Endothelial cell (in vitro differentiated cells): ENCODE measurements at regions not wholly inside any gene's neighbourhood (a gene's known extent, or its start where the extent isn't known, plus 50 kb on each side); places are given as distances from the start of the nearest gene placed in this dataset.

Experiments
- DNase-seq: peaks from one replicate; pipeline ENCODE4 v3.0.0; 2021; ENCODE audit warnings: low spot score
- H3K27ac Mint-ChIP-seq: one replicate; pipeline ENCODE4 v1.8.0; 2021; ENCODE audit warnings: mixed read lengths, inconsistent platforms; ENCODE audit not compliant: unreplicated experiment
- H3K27me3 Mint-ChIP-seq: one replicate; pipeline ENCODE4 v1.8.0; 2021; ENCODE audit warnings: mild to moderate bottlenecking, moderate library complexity, mixed read lengths, inconsistent platforms; ENCODE audit not compliant: unreplicated experiment
- H3K36me3 Mint-ChIP-seq: one replicate; pipeline ENCODE4 v1.8.0; 2021; ENCODE audit warnings: mild to moderate bottlenecking, low read depth, mixed read lengths, inconsistent platforms; ENCODE audit not compliant: unreplicated experiment
- H3K4me1 Mint-ChIP-seq: one replicate; pipeline ENCODE4 v1.8.0; 2021; ENCODE audit warnings: mild to moderate bottlenecking, mixed read lengths, inconsistent platforms; ENCODE audit not compliant: unreplicated experiment
- H3K4me3 Mint-ChIP-seq: one replicate; pipeline ENCODE4 v1.8.0; 2021; ENCODE audit warnings: mild to moderate bottlenecking, mixed read lengths, inconsistent platforms; ENCODE audit not compliant: unreplicated experiment
- H3K9me3 Mint-ChIP-seq: one replicate; pipeline ENCODE4 v1.8.0; 2021; ENCODE audit warnings: mixed read lengths, inconsistent platforms; ENCODE audit not compliant: unreplicated experiment
- CTCF ChIP-seq: fragments of 200-600 bp; sonication (generic); IDR thresholded peaks from one replicate; pipeline ENCODE4 v1.5.0; 2021; ENCODE audit warnings: antibody characterized with exemption; ENCODE audit not compliant: unreplicated experiment

GRCh38 chr22:49214976-49215375 is 612.7 kb downstream of the BRD1 start:
- Mint-ChIP-seq H3K9me3 (no peaks in the 10 kb centered on the region), H3K4me3 (no peak overlapping the region), H3K36me3 (no peaks in the 10 kb centered on the region), H3K4me1 (no peaks in the 10 kb centered on the region), H3K27me3 (peaks cover 4% of the 10 kb centered on the region), H3K27ac (no peak overlapping the region)
- DNase-seq, result no peak
- no peak for TF ChIP-seq CTCF

DNA sequence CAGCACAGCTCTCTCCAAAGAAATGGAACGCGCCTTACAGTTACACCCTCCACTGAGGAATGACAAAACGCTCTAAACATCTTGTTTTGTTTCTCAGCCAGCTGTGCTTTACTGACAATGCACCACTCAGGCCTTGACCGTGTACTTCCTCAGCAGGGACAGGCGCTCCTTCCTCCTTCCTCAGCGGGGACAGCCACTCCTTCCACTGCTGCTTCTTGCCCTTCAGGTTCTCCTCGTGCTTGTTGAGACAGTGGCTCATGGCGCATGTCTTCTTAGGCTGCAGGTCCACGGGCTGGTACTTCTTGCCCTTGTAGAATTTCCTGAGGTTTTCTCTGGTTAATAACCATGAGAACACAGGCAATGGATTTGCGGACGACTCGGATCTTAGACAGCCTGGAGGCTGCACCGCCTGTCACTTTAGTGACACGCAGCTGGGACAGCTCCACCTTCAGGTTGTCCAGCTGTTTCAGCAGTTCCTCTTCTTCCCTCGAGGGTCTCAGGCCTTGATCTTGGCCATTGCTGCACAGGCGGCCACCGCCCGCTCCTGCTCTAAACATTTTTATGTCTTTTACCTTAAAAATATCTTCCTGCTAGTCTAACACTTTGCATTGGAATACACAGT is 613.8 kb downstream of the BRD1 start:
- Mint-ChIP-seq H3K27me3 (peaks cover 4% of the 10 kb centered on the region), H3K36me3 (no peaks in the 10 kb centered on the region), H3K27ac (no peak overlapping the region), H3K9me3 (no peaks in the 10 kb centered on the region), H3K4me3 (no peak overlapping the region), H3K4me1 (no peaks in the 10 kb centered on the region)
- TF ChIP-seq CTCF, result no peak
- DNase-seq, result no peak

DNA sequence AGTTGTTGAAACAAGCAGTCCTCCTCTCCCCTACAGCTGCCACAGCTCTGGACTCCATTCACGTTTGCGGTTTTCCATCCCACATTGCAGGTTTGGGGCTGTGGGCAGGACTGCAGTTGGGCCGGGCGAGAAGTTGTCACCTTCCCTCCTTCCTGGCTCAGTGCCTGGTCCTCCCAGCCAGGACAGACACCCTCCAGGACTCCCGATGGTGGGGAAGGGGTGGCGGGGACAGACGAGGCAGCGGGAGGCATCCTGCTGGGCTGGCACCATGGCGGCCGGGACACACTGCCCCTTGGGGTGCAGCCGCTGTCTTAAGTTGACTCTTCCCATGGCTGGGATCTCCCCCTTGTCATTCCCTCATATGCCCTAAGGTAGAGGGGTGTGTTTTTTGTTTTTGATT is 615.2 kb downstream of the BRD1 start:
- Mint-ChIP-seq H3K4me1 (no peaks in the 10 kb centered on the region), H3K27me3 (peaks cover 7% of the 10 kb centered on the region), H3K4me3 (no peak overlapping the region), H3K27ac (no peak overlapping the region), H3K36me3 (no peaks in the 10 kb centered on the region), H3K9me3 (no peaks in the 10 kb centered on the region)
- no peak for TF ChIP-seq CTCF
- DNase-seq, result no peak

DNA sequence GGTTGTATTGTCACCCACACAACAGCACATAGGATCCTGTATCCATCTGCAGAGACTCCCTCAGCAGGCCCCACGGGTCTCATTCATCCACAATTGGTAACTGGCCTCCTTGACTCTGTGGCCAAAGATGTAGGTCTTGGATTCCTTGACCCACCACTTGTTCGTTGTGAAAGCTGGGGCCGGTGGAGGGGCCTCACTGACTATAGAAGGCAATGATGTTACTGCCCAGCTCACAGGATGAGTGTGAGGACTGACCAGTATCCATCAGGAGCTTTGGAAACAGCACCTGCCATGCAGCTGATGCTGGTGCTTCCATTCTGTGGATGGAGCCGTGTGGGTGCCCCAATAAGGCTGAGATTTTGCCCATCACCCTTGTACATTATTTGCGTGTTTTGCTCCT is 615.7 kb downstream of the BRD1 start:
- no peak overlapping the region for H3K27ac Mint-ChIP-seq
- peaks cover 7% of the 10 kb centered on the region for H3K27me3 Mint-ChIP-seq
- TF ChIP-seq CTCF, result no peak
- H3K36me3 Mint-ChIP-seq, result no peaks in the 10 kb centered on the region
- DNase-seq, result no peak
- no peak overlapping the region for H3K4me3 Mint-ChIP-seq
- H3K9me3 Mint-ChIP-seq, result no peaks in the 10 kb centered on the region
- H3K4me1 Mint-ChIP-seq, result no peaks in the 10 kb centered on the region

- no peak for DNase-seq
- no peak for TF ChIP-seq CTCF
- H3K27me3 Mint-ChIP-seq, result peaks cover 9% of the 10 kb centered on the region
- H3K4me3 Mint-ChIP-seq, result no peak overlapping the region
- H3K27ac Mint-ChIP-seq, result no peak overlapping the region
- H3K9me3 Mint-ChIP-seq, result no peaks in the 10 kb centered on the region
- H3K36me3 Mint-ChIP-seq, result no peaks in the 10 kb centered on the region
- no peaks in the 10 kb centered on the region for H3K4me1 Mint-ChIP-seq
These were observed 616.5 kb downstream of the BRD1 start for GRCh38 chr22:49211176-49211575.
